H1 (cell line): ENCODE measurements at regions not wholly inside any gene's neighbourhood (a gene's known extent, or its start where the extent isn't known, plus 50 kb on each side); places are given as distances from the start of the nearest gene placed in this dataset.
A peak's percentile ranks its signal among the peaks of the same experiment; 100 is the strongest.
"Not testable (repeated sequence)": the region's sequence is repeated elsewhere in the genome, so short reads cannot be mapped to it uniquely, and the experiment has no call there.

Experiments
- CTCF ChIA-PET: fragments of 300-600 bp; sonication (Branson Sonifier 250); formaldehyde crosslinking; loops from one replicate; lab custom pipeline; 2021; ENCODE audit not compliant: partially characterized antibody; lab: Charles Lee
- POLR2A ChIA-PET: fragments of 300-600 bp; sonication (Branson Sonifier 250); formaldehyde crosslinking; loops from one replicate; lab custom pipeline; 2021; ENCODE audit warnings: inconsistent platforms; ENCODE audit not compliant: partially characterized antibody; lab: Charles Lee
- DNase-seq, 2 experiments: peaks; one replicate each; pipeline versions ENCODE4 v3.0.0 to v3.0.0-alpha.2; 2010 to 2022; ENCODE audit warnings: low spot score in 2 of 2, low read depth in 1 of 2, mixed read lengths in 1 of 2
- FAIRE-seq: peaks from 2 replicates; lab custom pipeline; 2011; peaks lifted over from hg19 to GRCh38; lab: Jason Lieb, UNC
- H2AFZ ChIP-seq: 2 replicates; pipeline ENCODE4 v1.8.1; 2012; ENCODE audit warnings: low read length, inconsistent platforms
- H2AK5ac ChIP-seq: 2 replicates; pipeline ENCODE4 v1.6.1; 2013; ENCODE audit warnings: low read depth, low read length
- H2BK120ac ChIP-seq: replicated peaks from 2 replicates; pipeline ENCODE3; 2013; ENCODE audit warnings: low read depth, low read length, inconsistent platforms
- H2BK12ac ChIP-seq: 2 replicates; pipeline ENCODE4 v1.6.1; 2013; ENCODE audit warnings: low read depth, low read length
- H2BK15ac ChIP-seq: 2 replicates; pipeline ENCODE4 v1.6.1; 2013; ENCODE audit warnings: low read length
- H2BK20ac ChIP-seq: 2 replicates; pipeline ENCODE4 v1.6.1; 2013; ENCODE audit warnings: low read length
- H2BK5ac ChIP-seq: 2 replicates; pipeline ENCODE4 v1.6.1; 2013; ENCODE audit warnings: low read depth, low read length
- H3K14ac ChIP-seq: 2 replicates; pipeline ENCODE4 v1.6.1; 2013; ENCODE audit warnings: inconsistent platforms; ENCODE audit not compliant: insufficient read length
- H3K18ac ChIP-seq: 2 replicates; pipeline ENCODE4 v1.6.1; 2013; ENCODE audit warnings: low read length; ENCODE audit errors: extremely low read depth
- H3K23ac ChIP-seq: 2 replicates; pipeline ENCODE4 v1.6.1; 2013; ENCODE audit warnings: inconsistent platforms; ENCODE audit not compliant: insufficient read length
- H3K23me2 ChIP-seq: 2 replicates; pipeline ENCODE4 v1.6.1; 2013; ENCODE audit warnings: low read depth, low read length
- H3K27ac ChIP-seq: 2 replicates; pipeline ENCODE4 v1.6.1; 2011; ENCODE audit warnings: low read depth, low read length, inconsistent platforms
- H3K27me3 ChIP-seq, 4 experiments: replicated peaks in 1 of 4; 1 replicate in 1 of 4; 2 replicates in 3 of 4; pipeline versions ENCODE4 v1.6.1 to v1.8.1; 2011 to 2013; ENCODE audit warnings: low read length in 3 of 4, mild to moderate bottlenecking in 3 of 4, inconsistent platforms in 2 of 4, mixed read lengths in 2 of 4, moderate library complexity in 1 of 4; ENCODE audit not compliant: control insufficient read depth in 3 of 4, insufficient read depth in 3 of 4; ENCODE audit errors: extremely low read depth in 1 of 4
- H3K36me3 ChIP-seq, 4 experiments: 2 replicates each; pipeline versions ENCODE4 v1.6.1 to v1.8.1; 2011 to 2013; ENCODE audit warnings: mild to moderate bottlenecking in 4 of 4, low read length in 3 of 4, moderate library complexity in 2 of 4, control low read depth in 1 of 4, inconsistent platforms in 1 of 4; ENCODE audit not compliant: insufficient read depth in 4 of 4, control insufficient read depth in 2 of 4
- H3K4ac ChIP-seq: replicated peaks from 2 replicates; pipeline ENCODE3; 2013; ENCODE audit warnings: low read length, low read depth, mixed read lengths, inconsistent platforms; ENCODE audit not compliant: insufficient read length
- H3K4me1 ChIP-seq, 4 experiments: replicated peaks in 1 of 4; 1 replicate in 1 of 4; 2 replicates in 3 of 4; pipeline versions ENCODE4 v1.6.1 to v1.8.1; 2011 to 2013; ENCODE audit warnings: low read length in 3 of 4, inconsistent platforms in 2 of 4, mixed read lengths in 1 of 4; ENCODE audit not compliant: insufficient read depth in 4 of 4, control insufficient read depth in 3 of 4
- H3K4me2 ChIP-seq, 2 experiments: 2 replicates each; pipeline versions ENCODE4 v1.6.1 to v1.8.1; 2011 to 2013; ENCODE audit warnings: low read depth in 2 of 2, low read length in 2 of 2, control low read depth in 1 of 2, inconsistent platforms in 1 of 2, mild to moderate bottlenecking in 1 of 2; ENCODE audit not compliant: insufficient read depth in 1 of 2
- H3K4me3 ChIP-seq, 4 experiments: fragments of 200-600, 300-600 bp in 1 of 4; sonication (generic), shearing (Covaris generic), sonication (Bioruptor Twin) in 1 of 4; 2 replicates each; pipeline versions ENCODE4 v1.5.1 to v1.8.1; 2011 to 2016; ENCODE audit warnings: low read length in 4 of 4, low read depth in 3 of 4, control low read depth in 2 of 4, inconsistent platforms in 2 of 4, mild to moderate bottlenecking in 2 of 4, mixed read lengths in 1 of 4, moderate library complexity in 1 of 4; ENCODE audit not compliant: insufficient read depth in 2 of 4; ENCODE audit errors: extremely low read depth in 1 of 4
- H3K56ac ChIP-seq: replicated peaks from 2 replicates; pipeline ENCODE3; 2013; ENCODE audit warnings: low read depth, mild to moderate bottlenecking, mixed read lengths, low read length, inconsistent platforms; ENCODE audit not compliant: insufficient read length
- H3K79me1 ChIP-seq: 2 replicates; pipeline ENCODE4 v1.6.1; 2013; ENCODE audit warnings: low read depth, low read length, control low read depth
- H3K79me2 ChIP-seq, 2 experiments: 2 replicates each; pipeline versions ENCODE4 v1.6.1 to v1.8.1; 2012 to 2013; ENCODE audit warnings: low read length in 2 of 2, mild to moderate bottlenecking in 2 of 2, inconsistent platforms in 1 of 2; ENCODE audit not compliant: insufficient read depth in 2 of 2, control insufficient read depth in 1 of 2
- H3K9ac ChIP-seq, 4 experiments: replicated peaks in 1 of 4; 1 replicate in 1 of 4; 2 replicates in 3 of 4; pipeline versions ENCODE4 v1.6.1 to v1.8.1; 2011 to 2013; ENCODE audit warnings: low read depth in 3 of 4, low read length in 3 of 4, control low read depth in 2 of 4, mild to moderate bottlenecking in 2 of 4, moderate library complexity in 2 of 4, inconsistent platforms in 1 of 4; ENCODE audit errors: extremely low read depth in 1 of 4
- H3K9me3 ChIP-seq, 2 experiments: 2 replicates each; pipeline versions ENCODE4 v1.6.1 to v1.8.1; 2012 to 2013; ENCODE audit warnings: mild to moderate bottlenecking in 2 of 2, moderate library complexity in 2 of 2, control low read depth in 1 of 2, inconsistent platforms in 1 of 2, low read depth in 1 of 2, low read length in 1 of 2, mixed read lengths in 1 of 2; ENCODE audit not compliant: insufficient read depth in 2 of 2
- H4K20me1 ChIP-seq, 2 experiments: replicated peaks in 1 of 2; 2 replicates each; pipeline versions ENCODE3 to v1.8.1; 2011 to 2013; ENCODE audit warnings: inconsistent platforms in 2 of 2, low read length in 2 of 2, mild to moderate bottlenecking in 1 of 2; ENCODE audit not compliant: insufficient read depth in 2 of 2, control insufficient read depth in 1 of 2
- H4K5ac ChIP-seq: 2 replicates; pipeline ENCODE4 v1.6.1; 2013; ENCODE audit warnings: low read length, low read depth, mixed read lengths, inconsistent platforms; ENCODE audit not compliant: insufficient read length
- H4K8ac ChIP-seq: 2 replicates; pipeline ENCODE4 v1.8.0; 2013; ENCODE audit warnings: mild to moderate bottlenecking, moderate library complexity, low read length, inconsistent platforms; ENCODE audit not compliant: insufficient read depth; ENCODE audit errors: extremely low read depth
- H4K91ac ChIP-seq: replicated peaks from 2 replicates; pipeline ENCODE3; 2013; ENCODE audit warnings: low read length, mixed read lengths, inconsistent platforms; ENCODE audit not compliant: insufficient read length
- EP300 ChIP-seq, 2 experiments: IDR thresholded peaks; 1 replicate in 1 of 2; 2 replicates in 1 of 2; pipeline ENCODE4 v1.6.1; 2011 to 2012; ENCODE audit warnings: low read depth in 2 of 2, low read length in 2 of 2, mild to moderate bottlenecking in 2 of 2, borderline replicate concordance in 1 of 2, inconsistent platforms in 1 of 2, moderate library complexity in 1 of 2
- POLR2A ChIP-seq, 2 experiments: IDR thresholded peaks; 1 replicate in 1 of 2; 2 replicates in 1 of 2; pipeline ENCODE4 v1.6.1; 2011; ENCODE audit warnings: low read depth in 2 of 2, low read length in 2 of 2, mild to moderate bottlenecking in 2 of 2; ENCODE audit errors: control extremely low read depth in 1 of 2
- WGBS, 2 experiments: shearing (Covaris generic) in 1 of 2; methylation state at CpG; one replicate each; pipeline versions ENCODE4 v1.1.6 to v1.1.7; 2013 to 2015; ENCODE audit warnings: low lambda C conversion rate in 2 of 2, mixed read lengths in 2 of 2, inconsistent platforms in 1 of 2, low coverage in 1 of 2, missing lambda C conversion rate in 1 of 2; ENCODE audit not compliant: insufficient replicate concordance in 2 of 2, insufficient coverage in 1 of 2, insufficient read length in 1 of 2; ENCODE audit errors: extremely low coverage in 1 of 2, missing lambda C conversion rate in 1 of 2; 5-methylcytosine and 5-hydroxymethylcytosine counted together

DNA sequence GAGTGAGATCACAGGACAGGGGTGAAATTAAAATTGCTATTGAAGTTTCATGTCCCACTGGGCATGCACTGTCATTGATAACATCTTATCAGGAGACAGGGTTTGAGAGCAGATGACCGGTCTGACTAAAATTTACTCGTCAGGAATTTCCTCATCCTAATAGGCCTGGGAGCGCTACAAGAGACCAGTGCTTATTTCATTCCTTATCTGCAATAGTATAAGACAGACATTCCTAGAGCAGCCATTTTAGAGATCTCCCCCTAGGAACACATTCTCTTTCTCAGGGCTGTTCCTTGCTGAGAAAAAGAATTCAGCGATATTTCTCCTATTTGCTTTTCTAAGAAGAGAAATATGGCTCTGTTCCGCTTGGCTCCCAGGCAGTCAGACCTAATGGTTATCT lies 181.4 kb upstream of the ETV3 start:
- H3K36me3 ChIP-seq: no peaks in the 10 kb centered on the region
- H2BK120ac ChIP-seq: no peak overlapping the region
- H3K27ac ChIP-seq: no peak overlapping the region
- TF ChIP-seq EP300 (IDR thresholded peaks at IDR 0.05; ENCODE audit: borderline replicate concordance in 1 of 2, low read depth in 2 of 2, low read length in 2 of 2): peak in 1 of 2 experiments; percentile 69; a peak in 1 of 3 replicates
- no peak for TF ChIP-seq POLR2A (IDR thresholded peaks at IDR 0.05; ENCODE audit: control extremely low read depth in 1 of 2, low read depth in 2 of 2, low read length in 2 of 2)
- no peaks in the 10 kb centered on the region for H4K20me1 ChIP-seq
- no peak for DNase-seq
- no peak overlapping the region for H2AK5ac ChIP-seq
- H2BK15ac ChIP-seq: no peak overlapping the region
- no peak overlapping the region for H2BK12ac ChIP-seq
- H3K23ac ChIP-seq: no peak overlapping the region
- H3K4me3 ChIP-seq: no peak overlapping the region
- no peak overlapping the region for H2BK20ac ChIP-seq
- H3K9me3 ChIP-seq: no peaks in the 10 kb centered on the region; a peak in 2 of 4 replicates
- WGBS, 2 experiments: 90% methylated on average over 5 of the region's 5 CpGs; no CpG with 5 or more reads in 1 of the 2 experiments
- POLR2A ChIA-PET: no interaction called here
- H4K8ac ChIP-seq: no peak overlapping the region
- no peak overlapping the region for H2AFZ ChIP-seq
- no peak overlapping the region for H3K56ac ChIP-seq
- H3K18ac ChIP-seq: no peak overlapping the region
- no peak overlapping the region for H4K5ac ChIP-seq
- no peaks in the 10 kb centered on the region for H3K79me1 ChIP-seq
- H3K79me2 ChIP-seq: no peaks in the 10 kb centered on the region
- CTCF ChIA-PET: interaction anchor here (1.7 kb wide), 1 partner anchor 121 kb away, joined by 3 read pairs; no protein-coding TSS in a partner anchor
- H3K4ac ChIP-seq: no peak overlapping the region
- no peak overlapping the region for H2BK5ac ChIP-seq
- FAIRE-seq: no peak
- H3K4me1 ChIP-seq: no peaks in the 10 kb centered on the region
- no peak overlapping the region for H3K14ac ChIP-seq
- no peaks in the 10 kb centered on the region for H3K27me3 ChIP-seq
- no peak overlapping the region for H3K4me2 ChIP-seq
- no peak overlapping the region for H3K9ac ChIP-seq
- no peaks in the 10 kb centered on the region for H3K23me2 ChIP-seq
- no peak overlapping the region for H4K91ac ChIP-seq

DNA sequence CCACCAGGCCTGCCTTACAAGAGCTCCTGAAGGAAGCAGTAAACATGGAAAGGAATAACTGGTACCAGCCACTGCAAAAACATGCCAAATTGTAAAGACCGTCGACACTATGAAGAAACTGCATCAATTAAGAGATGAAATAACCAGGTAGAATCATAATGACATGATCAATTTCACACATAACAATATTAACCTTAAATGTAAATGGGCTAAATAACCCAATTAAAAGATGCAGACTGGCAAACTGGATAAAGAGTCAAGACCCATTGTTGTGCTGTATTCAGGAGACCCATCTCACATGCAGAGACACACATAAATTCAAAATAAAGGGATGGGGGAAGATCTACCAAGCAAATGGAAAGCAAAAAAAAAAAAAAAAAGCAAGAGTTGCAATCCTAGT lies 179.0 kb upstream of the ETV3 start:
- H3K4me2 ChIP-seq, H3K27ac ChIP-seq, H3K79me1 ChIP-seq, H2BK12ac ChIP-seq, H2AK5ac ChIP-seq, H2BK5ac ChIP-seq, POLR2A ChIA-PET, H3K23ac ChIP-seq, H3K36me3 ChIP-seq, H2BK15ac ChIP-seq, FAIRE-seq, H3K9ac ChIP-seq, H4K20me1 ChIP-seq, H3K56ac ChIP-seq, H4K5ac ChIP-seq, CTCF ChIA-PET, H4K91ac ChIP-seq, H3K4me1 ChIP-seq, H3K27me3 ChIP-seq, DNase-seq, H4K8ac ChIP-seq, H3K4ac ChIP-seq, H2BK120ac ChIP-seq, H2BK20ac ChIP-seq, H3K18ac ChIP-seq, H2AFZ ChIP-seq, H3K23me2 ChIP-seq, H3K14ac ChIP-seq, H3K9me3 ChIP-seq, H3K4me3 ChIP-seq, H3K79me2 ChIP-seq: not testable (repeated sequence)
- 100% methylated on average over 2 of the region's 2 CpGs; no CpG with 5 or more reads in 1 of the 2 experiments for WGBS, 2 experiments
